HG02938 (cell line): ENCODE measurements at regions not wholly inside any gene's neighbourhood (a gene's known extent, or its start where the extent isn't known, plus 50 kb on each side); places are given as distances from the start of the nearest gene placed in this dataset.
"Not testable (repeated sequence)": the region's sequence is repeated elsewhere in the genome, so short reads cannot be mapped to it uniquely, and the experiment has no call there.

Source experiments
- ATAC-seq: cut with Tn5 transposase; IDR thresholded peaks from one replicate; pipeline ENCODE4 v1.9.1; 2021; ENCODE audit warnings: mild to moderate bottlenecking, moderate library complexity; ENCODE audit not compliant: unreplicated experiment

- ATAC-seq: no peak
These were observed 96.6 kb upstream of the IRAK1BP1 start for GRCh38 chr6:78770765-78771164.

GRCh38 chr6:78771586-78771985 is 95.8 kb upstream of the IRAK1BP1 start:
- ATAC-seq: no peak

GRCh38 chr6:78781001-78781400 is 86.3 kb upstream of the IRAK1BP1 start:
- no peak for ATAC-seq

GRCh38 chr6:78783366-78783765 is 84.0 kb upstream of the IRAK1BP1 start:
- ATAC-seq: not testable (repeated sequence)

- no peak for ATAC-seq
These were observed 70.1 kb upstream of the IRAK1BP1 start for GRCh38 chr6:78797270-78797669.

GRCh38 chr6:78799682-78800081 is 67.7 kb upstream of the IRAK1BP1 start:
- no peak for ATAC-seq

GRCh38 chr6:78806792-78807191 is 60.6 kb upstream of the IRAK1BP1 start:
- ATAC-seq: not testable (repeated sequence)

- ATAC-seq: not testable (repeated sequence)
These were observed 59.5 kb upstream of the IRAK1BP1 start for GRCh38 chr6:78807655-78808355.

GRCh38 chr6:78808356-78808891 is 58.9 kb upstream of the IRAK1BP1 start:
- no peak for ATAC-seq

GRCh38 chr6:78808933-78809332 is 58.4 kb upstream of the IRAK1BP1 start:
- ATAC-seq: no peak

- ATAC-seq: no peak
These were observed 57.2 kb upstream of the IRAK1BP1 start for GRCh38 chr6:78810146-78810545.

- no peak for ATAC-seq
These were observed 56.7 kb upstream of the IRAK1BP1 start for GRCh38 chr6:78810698-78811097.
